ENCODE measurements at regions not wholly inside any gene's neighbourhood (a gene's known extent, or its start where the extent isn't known, plus 50 kb on each side); places are given as distances from the start of the nearest gene placed in this dataset.

DNA sequence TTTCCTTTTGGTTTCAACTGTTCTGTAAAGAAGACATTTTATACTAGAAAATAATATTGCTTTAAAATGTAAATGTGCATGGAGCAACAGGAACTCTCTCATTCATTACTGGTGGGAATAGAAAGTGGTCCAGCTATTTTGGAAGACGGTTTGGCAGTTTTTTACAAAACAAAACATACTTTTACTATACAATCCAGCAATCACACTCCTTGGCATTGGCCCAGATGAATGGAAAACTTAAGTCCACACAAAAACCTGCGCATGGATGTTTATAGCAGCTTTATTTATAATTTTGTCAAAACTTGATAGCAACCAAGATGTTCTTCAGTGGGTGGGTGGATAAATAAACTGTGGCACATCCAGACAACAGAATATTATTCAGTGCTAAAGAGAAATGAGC lies 49.9 kb upstream of the SEPTIN5 start:
- TF ChIP-seq MYC (IDR thresholded peaks at IDR 0.05; ENCODE audit: low read depth, low read length) (no peak), POLR2A (IDR thresholded peaks at IDR 0.05; ENCODE audit: extremely low read depth, insufficient read length) (no peak)
- TF ChIP-seq, protein P1, sequence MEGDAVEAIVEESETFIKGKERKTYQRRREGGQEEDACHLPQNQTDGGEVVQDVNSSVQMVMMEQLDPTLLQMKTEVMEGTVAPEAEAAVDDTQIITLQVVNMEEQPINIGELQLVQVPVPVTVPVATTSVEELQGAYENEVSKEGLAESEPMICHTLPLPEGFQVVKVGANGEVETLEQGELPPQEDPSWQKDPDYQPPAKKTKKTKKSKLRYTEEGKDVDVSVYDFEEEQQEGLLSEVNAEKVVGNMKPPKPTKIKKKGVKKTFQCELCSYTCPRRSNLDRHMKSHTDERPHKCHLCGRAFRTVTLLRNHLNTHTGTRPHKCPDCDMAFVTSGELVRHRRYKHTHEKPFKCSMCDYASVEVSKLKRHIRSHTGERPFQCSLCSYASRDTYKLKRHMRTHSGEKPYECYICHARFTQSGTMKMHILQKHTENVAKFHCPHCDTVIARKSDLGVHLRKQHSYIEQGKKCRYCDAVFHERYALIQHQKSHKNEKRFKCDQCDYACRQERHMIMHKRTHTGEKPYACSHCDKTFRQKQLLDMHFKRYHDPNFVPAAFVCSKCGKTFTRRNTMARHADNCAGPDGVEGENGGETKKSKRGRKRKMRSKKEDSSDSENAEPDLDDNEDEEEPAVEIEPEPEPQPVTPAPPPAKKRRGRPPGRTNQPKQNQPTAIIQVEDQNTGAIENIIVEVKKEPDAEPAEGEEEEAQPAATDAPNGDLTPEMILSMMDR (IDR thresholded peaks at IDR 0.05; ENCODE audit: low read depth, low read length), result no peak
- TF ChIP-seq, protein P2, sequence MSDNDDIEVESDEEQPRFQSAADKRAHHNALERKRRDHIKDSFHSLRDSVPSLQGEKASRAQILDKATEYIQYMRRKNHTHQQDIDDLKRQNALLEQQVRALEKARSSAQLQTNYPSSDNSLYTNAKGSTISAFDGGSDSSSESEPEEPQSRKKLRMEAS (IDR thresholded peaks at IDR 0.05; ENCODE audit: low read depth, low read length), result no peak
- no peak for DNase-seq (ENCODE audit: low read depth)
- H3K4me3 ChIP-seq (ENCODE audit: low read depth, low read length), result no peak overlapping the region

All from NB4 (cell line).